Lung microvascular endothelial cell (primary cell): ENCODE measurements at regions not wholly inside any gene's neighbourhood (a gene's known extent, or its start where the extent isn't known, plus 50 kb on each side); places are given as distances from the start of the nearest gene placed in this dataset.
A peak's percentile ranks its signal among the peaks of the same experiment; 100 is the strongest.

ENCODE experiments used
- DNase-seq, 2 donors: peaks; one replicate each; pipeline versions ENCODE4 v3.0.0 to v3.0.0-alpha.2; 2010; ENCODE audit warnings: low read depth in 2 of 2

- no peak for DNase-seq
Observed at GRCh38 chr18:39425172-39425850, 1859.7 kb upstream of the CELF4 start.

- DNase-seq = no peak
Observed at GRCh38 chr18:39424261-39424660, 1858.7 kb upstream of the CELF4 start.

DNA sequence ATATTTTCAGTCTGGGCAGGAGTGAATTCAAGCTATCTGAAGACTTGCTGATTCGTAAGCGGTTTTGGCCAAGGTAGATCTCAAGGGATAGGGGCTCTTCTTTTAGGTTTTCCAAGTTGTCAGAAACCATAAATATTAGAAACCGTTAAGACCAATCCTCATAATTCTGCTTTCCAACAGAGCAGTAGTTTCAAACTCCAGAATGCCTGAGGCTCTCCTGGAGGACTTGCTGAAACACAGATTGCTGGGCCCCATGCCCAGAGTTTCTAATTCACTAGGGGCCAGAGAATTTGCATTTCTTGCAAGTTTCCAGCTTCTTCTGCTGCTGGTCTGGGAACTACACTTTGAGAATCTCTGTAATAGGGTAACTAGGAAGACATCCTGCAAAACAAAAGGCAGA is 1855.7 kb upstream of the CELF4 start:
- no peak for DNase-seq

DNA sequence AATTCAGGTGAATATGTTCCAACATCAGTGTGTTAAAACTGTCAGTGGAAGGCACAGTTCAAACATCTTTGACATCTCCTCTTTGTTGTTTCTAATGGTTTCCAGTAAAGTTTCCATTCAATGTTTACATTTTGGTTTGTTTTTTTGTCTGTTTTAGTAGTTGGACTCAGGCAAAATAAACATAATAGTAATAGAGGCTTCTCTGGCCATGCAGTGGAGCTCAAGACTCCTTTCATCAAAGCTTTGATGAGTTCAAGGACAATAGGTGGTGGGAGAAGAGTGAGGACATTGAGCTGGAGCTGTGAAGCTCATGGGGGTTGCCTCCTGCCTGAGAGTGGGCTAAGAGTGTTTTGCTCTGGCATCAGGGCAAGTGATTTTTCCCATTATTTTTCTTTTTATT is 1853.7 kb upstream of the CELF4 start:
- no peak for DNase-seq

- no peak for DNase-seq
Observed at GRCh38 chr18:39415471-39415870, 1849.9 kb upstream of the CELF4 start.

DNA sequence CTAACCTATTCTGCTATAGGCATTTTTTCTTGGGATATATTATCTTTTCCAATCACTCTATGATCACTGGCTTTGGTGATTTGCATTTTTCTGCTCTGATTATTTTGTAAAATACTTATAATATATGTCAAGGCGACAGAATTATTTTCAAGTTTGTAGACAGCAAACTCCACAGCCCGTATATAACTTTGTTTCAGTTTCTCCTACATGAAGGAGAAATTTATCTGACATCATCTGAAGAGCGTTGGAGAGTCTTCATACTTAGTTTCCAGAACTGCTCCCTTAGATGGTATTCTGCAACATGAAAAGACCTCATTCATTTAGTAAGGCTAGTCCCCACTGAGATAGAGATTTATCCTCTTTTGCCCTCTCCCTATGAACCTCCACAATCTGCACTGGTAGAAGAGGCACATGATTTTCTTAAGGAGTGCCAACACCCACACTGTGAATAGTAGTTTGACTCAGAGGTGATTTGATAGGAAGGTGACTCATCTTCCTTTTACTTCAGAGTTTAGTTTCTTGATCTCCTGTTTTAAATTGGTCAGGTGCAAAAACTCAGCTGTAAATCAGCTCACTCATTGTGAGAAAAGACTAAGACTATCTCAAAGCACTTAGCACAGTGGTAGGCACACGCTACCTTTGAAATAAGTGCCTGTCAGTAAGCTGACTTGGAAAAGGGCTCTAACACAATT is 1848.6 kb upstream of the CELF4 start:
- DNase-seq = peak in 1 of 2 donors; percentile 84

- no peak for DNase-seq
Observed at GRCh38 chr18:39406941-39407340, 1841.3 kb upstream of the CELF4 start.

GRCh38 chr18:39403121-39403520 is 1837.5 kb upstream of the CELF4 start:
- DNase-seq = no peak

- DNase-seq = no peak
Observed at GRCh38 chr18:39399662-39400061, 1834.1 kb upstream of the CELF4 start.

GRCh38 chr18:39396168-39396567 is 1830.6 kb upstream of the CELF4 start:
- DNase-seq = no peak

GRCh38 chr18:39389800-39390379 is 1824.3 kb upstream of the CELF4 start:
- DNase-seq = no peak

- DNase-seq = no peak
Observed at GRCh38 chr18:39380866-39381265, 1815.3 kb upstream of the CELF4 start.

GRCh38 chr18:39380186-39380725 is 1814.7 kb upstream of the CELF4 start:
- no peak for DNase-seq

- DNase-seq = no peak
Observed at GRCh38 chr18:39375066-39375465, 1809.5 kb upstream of the CELF4 start.

GRCh38 chr18:39371996-39372395 is 1806.4 kb upstream of the CELF4 start:
- no peak for DNase-seq

GRCh38 chr18:39366656-39367055 is 1801.1 kb upstream of the CELF4 start:
- peak in 1 of 2 donors; percentile 7 for DNase-seq

DNA sequence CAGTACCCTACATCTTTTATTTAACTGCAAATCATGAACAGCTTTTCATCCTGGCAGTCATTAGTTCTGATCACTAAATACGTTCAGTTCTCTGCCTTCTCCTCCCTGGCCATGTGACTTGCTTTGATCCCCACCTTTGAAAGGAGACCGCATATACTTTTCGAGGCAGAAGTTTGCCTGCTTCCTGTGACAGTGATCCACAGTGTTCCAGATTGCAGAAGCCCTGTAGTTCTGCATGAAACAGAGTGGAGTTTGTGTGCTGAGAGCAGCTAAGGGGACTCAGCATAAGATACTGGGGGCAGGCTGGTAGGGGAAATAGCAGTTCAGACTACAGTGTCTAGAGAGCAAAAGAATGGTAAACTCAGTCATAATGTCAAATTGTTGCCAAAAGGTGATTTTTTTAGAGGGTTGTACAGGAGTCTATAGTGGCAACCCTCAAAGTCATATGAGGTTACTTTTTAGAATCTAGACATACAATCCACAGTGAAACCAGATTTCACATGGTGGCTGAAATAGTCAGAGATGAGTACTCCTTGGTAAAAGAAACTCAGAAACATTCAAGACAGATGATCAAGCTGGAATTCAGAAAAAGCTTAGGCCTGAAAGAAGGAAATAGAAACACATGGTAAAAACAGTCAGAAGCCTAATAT is 1800.4 kb upstream of the CELF4 start:
- DNase-seq = no peak

GRCh38 chr18:39360072-39360471 is 1794.5 kb upstream of the CELF4 start:
- no peak for DNase-seq

DNA sequence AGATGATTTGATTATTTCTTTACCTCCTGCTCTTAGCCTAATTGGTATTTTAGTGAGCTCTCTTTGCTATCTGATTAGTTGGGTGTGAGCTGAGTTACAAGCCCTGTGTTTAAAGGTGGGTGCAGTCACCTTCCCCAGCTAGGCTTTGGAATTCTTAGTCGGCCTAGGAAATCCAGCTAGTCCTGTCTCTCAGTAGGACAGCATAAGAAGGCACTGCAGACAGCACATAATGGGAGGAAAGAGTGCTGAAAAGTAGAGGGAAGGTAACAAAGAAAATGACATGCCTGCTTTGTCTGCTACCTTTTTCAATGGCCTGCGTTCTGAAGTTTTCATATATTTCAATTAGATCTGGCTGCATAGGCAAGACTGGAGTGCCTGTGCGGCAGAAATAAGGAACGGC is 1794.0 kb upstream of the CELF4 start:
- DNase-seq = no peak

- no peak for DNase-seq
Observed at GRCh38 chr18:39350945-39351344, 1785.3 kb upstream of the CELF4 start.

- no peak for DNase-seq
Observed at GRCh38 chr18:39349801-39350200, 1784.2 kb upstream of the CELF4 start.

GRCh38 chr18:39348757-39349156 is 1783.2 kb upstream of the CELF4 start:
- no peak for DNase-seq
